H1 (cell line): ENCODE measurements at regions not wholly inside any gene's neighbourhood (a gene's known extent, or its start where the extent isn't known, plus 50 kb on each side); places are given as distances from the start of the nearest gene placed in this dataset.

Experiments
- JUND ChIP-seq: IDR thresholded peaks from 2 replicates; pipeline ENCODE4 v1.6.1; 2011; ENCODE audit warnings: mild to moderate bottlenecking, improper control_type of control experiment, low read length
- KDM5A ChIP-seq: fragments of 200-600 bp; IDR thresholded peaks from 2 replicates; pipeline ENCODE4 v1.7.1; 2012; ENCODE audit warnings: mild to moderate bottlenecking, low read length, inconsistent platforms, mixed read lengths
- TBP ChIP-seq: IDR thresholded peaks from 2 replicates; pipeline ENCODE4 v1.6.1; 2011; ENCODE audit warnings: low read depth, low read length, improper control_type of control experiment
- TF ChIP-seq, protein P1 (sequence below), 3 experiments: IDR thresholded peaks; 1 replicate in 2 of 3; 2 replicates in 1 of 3; pipeline versions ENCODE4 v1.5.1 to v1.6.1; 2011; ENCODE audit warnings: low read length in 3 of 3, mild to moderate bottlenecking in 3 of 3, inconsistent platforms in 2 of 3, low read depth in 1 of 3, moderate library complexity in 1 of 3; ENCODE audit not compliant: insufficient read depth in 1 of 3; ENCODE audit errors: control extremely low read depth in 1 of 3

DNA sequence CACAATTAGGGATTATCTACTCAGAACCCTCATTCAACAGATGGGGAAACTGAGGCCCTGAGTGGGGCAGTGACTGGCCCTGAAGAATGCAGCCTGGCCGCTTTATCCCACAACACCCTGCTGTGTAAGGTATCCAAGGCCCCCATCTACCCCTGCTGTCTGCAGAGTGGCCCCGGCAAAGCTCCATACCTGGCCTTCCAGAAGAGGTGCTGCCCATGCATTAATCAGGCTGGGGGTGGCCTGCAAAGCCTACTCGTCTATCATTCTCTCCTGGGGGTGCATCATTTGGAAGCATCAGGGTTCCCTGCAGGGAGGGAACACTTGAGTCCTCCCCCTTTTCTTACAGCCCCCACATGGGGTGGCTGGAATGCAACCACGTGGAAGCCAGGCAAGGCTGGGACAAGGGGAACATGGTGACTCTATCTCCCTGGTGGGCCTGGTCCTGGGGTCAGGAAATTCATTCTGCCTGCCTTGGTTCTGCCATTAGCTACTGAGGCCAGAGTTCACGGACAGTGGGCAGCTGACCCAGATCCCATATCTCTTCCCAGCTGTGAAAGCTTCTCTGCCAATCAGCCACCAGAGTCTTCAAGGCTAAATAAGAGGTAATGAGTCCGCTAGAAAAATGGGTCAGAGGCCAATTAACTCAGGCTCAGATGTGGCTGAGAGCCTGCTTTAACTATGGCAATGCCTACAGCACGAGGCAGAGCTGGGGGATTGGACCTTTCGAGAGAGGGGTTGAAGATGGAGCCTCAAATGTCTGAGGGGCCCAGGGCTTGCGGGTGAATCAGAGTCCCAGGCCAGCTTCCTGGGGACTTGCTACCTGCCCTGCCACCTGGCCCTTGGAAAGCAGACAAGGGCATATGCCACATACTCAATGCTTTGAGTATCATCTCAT is 72.3 kb upstream of the TOX2 start:
- TF ChIP-seq KDM5A = no peak
- TF ChIP-seq, protein P1, sequence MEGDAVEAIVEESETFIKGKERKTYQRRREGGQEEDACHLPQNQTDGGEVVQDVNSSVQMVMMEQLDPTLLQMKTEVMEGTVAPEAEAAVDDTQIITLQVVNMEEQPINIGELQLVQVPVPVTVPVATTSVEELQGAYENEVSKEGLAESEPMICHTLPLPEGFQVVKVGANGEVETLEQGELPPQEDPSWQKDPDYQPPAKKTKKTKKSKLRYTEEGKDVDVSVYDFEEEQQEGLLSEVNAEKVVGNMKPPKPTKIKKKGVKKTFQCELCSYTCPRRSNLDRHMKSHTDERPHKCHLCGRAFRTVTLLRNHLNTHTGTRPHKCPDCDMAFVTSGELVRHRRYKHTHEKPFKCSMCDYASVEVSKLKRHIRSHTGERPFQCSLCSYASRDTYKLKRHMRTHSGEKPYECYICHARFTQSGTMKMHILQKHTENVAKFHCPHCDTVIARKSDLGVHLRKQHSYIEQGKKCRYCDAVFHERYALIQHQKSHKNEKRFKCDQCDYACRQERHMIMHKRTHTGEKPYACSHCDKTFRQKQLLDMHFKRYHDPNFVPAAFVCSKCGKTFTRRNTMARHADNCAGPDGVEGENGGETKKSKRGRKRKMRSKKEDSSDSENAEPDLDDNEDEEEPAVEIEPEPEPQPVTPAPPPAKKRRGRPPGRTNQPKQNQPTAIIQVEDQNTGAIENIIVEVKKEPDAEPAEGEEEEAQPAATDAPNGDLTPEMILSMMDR (IDR thresholded peaks at IDR 0.05; ENCODE audit: control extremely low read depth in 1 of 3, insufficient read depth in 1 of 3, low read depth in 1 of 3, low read length in 3 of 3) = no peak
- TF ChIP-seq TBP = no peak
- no peak for TF ChIP-seq JUND
